Activated CD8-positive, alpha-beta memory T cell treated with anti-CD3 and anti-CD28 coated beads, Interleukin-2, amount 50 U/mL, for 24 hours (primary cell): ENCODE measurements at regions not wholly inside any gene's neighbourhood (a gene's known extent, or its start where the extent isn't known, plus 50 kb on each side); places are given as distances from the start of the nearest gene placed in this dataset.

Source experiments
- DNase-seq: peaks from one replicate; pipeline ENCODE4 v3.0.0-alpha.2; 2020; ENCODE audit errors: extremely low read depth

DNA sequence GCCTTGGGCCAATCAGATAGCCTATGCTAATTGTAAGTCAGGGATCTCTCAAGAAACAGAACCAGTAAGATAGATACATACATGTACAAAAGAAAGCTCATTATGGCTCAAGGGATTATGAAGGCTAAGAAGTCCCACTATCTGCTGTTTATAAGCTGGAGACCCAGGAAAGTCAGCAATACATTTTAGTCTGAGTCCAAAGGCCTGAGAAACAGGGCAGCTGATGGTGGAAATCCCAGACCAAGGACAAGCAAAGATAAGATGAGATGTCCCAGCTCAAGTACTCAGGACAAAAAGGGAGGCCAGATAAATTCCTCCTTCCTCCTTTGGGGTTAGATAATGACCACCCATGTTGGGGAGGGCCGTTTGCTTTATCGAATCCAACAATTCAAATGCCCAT, 269.9 kb downstream of the AJAP1 start:
- DNase-seq, result no peak

DNA sequence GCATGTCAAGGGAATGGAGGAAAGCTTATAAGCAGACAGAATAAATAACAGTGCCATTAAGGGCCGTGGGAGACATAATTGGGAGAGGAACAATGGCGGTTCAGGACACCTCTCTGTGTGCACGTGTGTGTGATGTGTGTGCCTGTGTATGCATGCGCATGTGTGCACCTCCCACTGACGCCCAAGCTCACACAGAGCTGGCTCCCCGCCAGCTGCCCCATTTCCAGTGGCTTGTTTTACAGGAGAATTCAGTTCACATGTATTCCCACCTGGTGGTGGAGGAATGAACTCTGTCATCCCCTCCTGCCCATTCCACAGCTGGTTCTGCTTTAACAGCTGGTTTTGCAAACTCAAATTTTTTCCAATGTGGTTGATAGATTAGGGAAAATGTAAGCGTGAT, 262.2 kb downstream of the AJAP1 start:
- no peak for DNase-seq

DNA sequence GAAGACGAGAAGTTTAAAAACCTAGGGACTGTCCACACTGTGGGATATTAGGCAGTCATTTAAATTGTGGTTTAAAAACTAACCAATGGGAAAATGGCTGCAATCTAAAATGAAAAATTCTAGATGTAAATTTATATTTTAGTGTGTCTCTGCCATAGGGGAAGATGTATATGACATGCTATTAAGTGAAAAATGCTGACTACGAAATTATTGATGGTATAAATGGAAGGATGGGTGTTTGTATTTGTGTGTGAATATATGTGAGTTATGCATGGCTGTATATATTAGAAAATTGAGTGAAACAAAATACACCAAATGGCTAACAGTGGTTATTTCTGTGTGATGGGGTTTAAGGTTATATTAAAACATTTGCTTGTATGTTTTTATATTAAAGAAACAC, 260.7 kb downstream of the AJAP1 start:
- no peak for DNase-seq

DNA sequence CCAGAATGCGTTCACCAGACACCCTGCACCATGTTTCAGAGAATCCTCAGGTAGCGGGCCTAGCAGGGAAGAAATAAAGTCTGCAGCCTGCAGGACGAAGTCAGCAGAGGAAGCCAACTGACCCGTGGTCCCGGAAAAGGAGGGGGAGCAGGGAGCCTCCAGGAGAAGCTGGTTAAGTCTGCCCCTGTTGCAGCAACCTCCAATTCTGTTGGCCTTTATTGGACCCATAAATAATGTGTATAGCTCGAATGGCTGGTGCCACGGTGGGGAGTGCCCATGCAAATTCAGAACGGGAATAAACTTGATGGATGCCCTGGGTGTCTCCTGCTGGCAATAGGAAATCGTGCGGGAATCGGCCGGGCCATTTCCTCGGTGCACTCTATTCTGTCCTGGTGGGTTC, 254.1 kb downstream of the AJAP1 start:
- DNase-seq, result no peak

DNA sequence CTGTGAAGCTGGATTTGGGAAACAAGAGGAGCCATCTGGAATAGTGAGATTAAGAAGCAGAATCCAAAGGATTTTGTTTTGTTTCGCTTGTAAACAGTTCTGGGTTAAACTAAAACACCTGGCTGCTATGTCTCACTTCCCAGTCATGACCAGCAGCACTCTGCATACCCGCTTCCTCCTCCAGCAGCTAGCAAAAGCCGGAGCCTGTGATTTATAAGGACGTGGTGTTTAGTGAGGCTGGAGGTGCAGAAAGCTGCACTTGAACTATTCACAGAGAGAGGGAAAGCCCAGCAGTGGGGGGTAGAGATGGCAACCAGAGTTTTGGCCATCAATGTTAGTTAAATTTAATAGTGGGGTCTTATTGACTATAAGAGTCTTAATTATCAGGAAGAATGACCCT, 240.2 kb downstream of the AJAP1 start:
- no peak for DNase-seq

DNA sequence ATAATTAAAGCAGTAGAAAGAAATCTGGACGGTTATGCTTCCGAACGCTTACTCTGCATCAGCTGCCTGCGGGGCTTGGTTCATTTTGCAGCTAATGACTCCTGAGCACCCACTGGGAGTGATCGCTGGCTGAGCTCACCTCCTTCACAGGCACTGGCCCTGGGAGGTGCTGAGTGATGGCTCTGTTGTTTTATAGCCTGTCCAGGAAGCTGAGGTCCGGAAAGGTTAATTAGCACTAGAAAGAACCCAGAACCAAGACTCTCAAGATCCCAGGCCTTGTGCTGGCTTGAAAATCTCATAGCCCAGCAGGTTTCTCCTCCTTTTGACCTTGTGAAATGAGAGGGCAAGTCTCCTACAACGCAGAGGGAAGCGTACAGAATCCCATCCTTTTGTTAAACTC, 226.2 kb downstream of the AJAP1 start:
- no peak for DNase-seq

DNA sequence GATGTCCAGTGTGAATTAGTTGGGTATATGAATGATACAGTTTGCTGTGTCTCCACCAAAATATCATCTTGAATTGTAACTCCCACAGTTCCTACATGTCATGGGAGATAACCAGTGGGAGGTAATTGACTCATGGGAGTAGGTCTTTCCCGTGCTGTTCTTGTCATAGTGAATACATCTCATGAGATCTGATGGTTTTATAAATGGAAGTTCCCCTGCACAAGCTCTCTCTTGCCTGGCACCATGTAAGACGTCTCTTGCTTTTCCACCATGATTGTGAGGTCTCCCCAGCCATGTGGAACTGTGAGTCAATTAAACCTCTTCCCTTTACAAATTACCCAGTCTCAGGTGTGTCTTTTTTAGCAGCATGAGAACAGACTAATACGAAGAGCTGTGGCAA, 223.0 kb downstream of the AJAP1 start:
- DNase-seq, result no peak

DNA sequence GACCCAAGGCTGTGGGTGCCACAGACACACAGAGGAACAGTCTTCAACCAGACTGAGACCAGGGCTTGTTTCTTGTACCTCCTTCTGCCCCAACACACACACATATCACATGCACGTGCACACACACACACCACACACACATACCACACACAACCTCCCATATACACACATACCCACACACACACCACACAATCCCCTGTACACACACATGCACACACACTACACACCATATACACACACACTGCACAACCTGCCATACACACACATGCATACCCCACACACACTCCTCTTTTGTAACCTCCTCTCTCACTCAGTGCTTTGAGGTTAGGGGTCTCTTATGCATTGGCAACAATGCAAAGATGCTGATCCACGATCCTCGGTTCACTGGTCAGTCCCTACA, 217.0 kb downstream of the AJAP1 start:
- DNase-seq, result no peak

DNA sequence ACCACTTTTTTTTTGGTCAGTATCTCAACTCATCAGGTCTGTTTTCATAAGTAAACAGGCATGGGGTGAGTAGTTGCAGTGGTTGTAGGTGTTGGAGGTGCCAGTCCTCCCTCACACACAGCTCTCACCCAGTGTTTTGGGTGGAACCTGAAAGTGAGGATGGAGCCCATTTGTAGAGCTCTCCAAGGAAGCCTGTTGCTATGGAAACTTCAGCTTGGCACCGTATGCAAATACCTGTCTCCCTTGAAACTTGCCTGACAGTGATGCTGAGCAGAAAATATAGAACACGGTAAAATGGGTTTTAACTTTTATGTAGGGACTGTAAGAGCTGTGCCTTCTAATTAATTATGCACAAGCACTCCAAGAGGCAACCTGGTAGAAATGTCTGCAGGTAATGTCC, 214.1 kb downstream of the AJAP1 start:
- DNase-seq, result no peak

DNA sequence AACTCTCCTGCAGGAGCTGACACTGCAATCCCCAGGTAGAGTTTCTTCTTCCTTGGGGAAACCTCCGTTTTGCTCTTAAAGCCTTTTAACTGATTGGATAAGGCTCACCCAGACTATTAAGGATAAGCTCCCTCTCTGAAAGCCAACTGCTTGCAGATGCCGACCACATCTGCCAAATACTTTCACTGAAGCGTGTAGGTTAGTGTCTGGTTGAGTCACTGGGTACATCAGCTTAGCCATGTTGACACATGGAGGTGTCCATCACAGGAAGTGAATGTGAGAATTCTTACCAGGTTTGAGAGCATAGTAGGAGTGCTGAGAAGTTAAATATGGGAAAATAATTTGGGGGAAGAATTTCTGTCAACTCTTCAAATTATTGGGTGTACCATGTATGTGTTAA, 202.0 kb downstream of the AJAP1 start:
- no peak for DNase-seq

DNA sequence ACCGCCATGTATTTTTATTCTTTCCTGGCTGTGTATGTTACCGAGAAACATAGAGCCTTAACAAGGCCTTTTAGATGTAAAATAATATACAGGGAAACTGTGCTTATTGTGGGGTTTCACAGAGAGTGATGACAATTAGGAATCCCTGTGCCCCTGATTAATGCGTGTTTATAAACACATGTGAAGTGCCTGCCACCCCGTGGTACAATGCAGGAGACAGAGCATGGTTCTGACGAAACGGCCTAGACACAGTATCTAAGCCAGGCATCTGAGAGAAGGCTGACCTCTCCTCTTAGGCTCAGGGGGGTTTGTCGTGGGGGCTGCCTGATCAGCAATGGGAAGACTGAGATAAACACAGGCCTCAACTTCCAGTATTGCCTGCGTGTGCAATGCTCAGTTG, 200.0 kb downstream of the AJAP1 start:
- no peak for DNase-seq

DNA sequence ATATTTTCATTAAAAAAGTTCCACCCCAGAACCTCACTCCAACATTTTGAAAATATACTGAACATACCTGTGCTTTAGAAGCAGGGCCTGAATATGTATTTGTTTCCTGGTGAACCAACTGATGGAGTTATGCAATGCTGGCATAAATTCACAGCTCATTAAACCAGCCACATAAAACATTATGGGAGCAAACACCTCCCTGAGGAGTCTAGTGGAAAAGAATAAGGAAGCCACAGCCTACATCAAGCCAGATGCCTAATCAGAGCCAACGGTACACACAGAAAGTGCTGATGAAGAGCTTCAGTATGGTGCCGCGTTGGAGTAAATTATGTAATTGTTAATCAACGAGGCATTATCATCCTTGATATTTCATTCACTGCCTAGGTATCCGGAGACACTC, 199.5 kb downstream of the AJAP1 start:
- no peak for DNase-seq

DNA sequence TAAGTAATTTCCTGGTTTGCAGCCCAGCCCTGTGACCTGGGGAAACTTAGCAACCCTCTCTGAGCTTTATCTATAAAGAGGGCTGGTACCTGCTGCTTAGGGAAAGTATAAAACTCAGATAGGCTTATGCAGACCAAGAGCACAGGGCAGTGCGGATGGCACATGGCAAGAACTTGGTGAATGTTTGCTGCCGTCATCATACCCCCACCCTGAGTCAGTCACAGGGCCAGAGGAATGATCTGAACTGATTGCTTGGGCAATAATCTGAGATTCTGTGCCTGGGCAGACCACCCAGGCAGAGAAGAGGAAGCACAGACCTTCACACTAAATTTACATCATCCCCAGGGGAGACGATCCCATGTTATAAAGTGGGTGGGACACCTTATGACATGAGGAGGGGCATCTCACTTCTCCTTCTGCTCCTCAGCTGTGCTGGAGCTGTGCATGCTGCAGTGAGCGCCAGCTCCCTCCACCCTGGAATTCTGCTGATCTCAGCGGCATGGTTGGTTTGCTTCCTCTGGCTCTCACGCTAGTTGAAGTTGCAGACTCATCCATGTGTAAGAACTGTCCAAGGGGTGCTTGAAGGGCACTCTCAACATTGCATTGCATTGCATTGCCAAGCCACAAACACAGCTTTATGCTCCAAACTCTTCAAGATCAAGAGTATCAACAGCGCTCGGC, 197.1 kb downstream of the AJAP1 start:
- no peak for DNase-seq

DNA sequence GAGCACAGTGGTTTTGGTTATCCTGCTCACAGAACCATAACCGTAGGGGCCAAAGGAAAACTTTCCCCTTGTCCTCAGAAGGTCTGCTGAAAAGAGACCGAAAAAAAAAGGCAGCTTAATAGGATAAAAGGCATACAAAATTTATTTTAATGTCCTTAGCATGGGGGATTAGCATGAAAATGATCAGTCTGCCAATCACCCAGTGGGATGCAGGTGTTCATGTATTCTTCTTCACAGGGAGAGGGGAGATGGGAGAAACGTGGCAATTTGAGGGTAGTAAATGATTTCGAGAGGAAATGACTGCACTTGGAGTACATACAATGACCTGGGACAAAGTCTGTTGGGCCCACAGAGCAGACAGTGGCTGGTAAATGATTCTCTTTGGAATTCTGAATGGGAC, 194.0 kb downstream of the AJAP1 start:
- no peak for DNase-seq

DNA sequence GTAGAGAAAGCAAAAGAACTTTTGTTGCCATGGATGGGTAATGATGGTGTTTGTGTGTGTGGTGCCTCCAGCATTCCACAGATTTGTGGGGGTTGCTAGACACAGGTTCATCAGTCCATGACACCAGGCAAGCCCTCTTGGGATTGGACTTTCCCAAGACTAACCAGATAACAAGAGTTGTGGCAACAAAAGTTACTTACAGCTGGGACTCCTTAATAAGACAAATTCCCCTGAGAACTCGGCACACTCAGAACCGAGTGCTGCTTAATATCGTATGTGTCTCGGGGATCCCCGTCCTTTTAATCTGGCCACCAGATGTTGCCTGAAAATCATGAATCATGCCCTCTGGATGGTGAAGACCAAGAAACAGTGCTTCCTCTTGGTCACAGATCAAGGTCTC, 193.3 kb downstream of the AJAP1 start:
- no peak for DNase-seq
